ENCODE measurements at regions not wholly inside any gene's neighbourhood (a gene's known extent, or its start where the extent isn't known, plus 50 kb on each side); places are given as distances from the start of the nearest gene placed in this dataset.

GRCh38 chr7:109456116-109456515, 886.4 kb downstream of the DNAJB9 start:
- 69% methylated on average over 3 of the region's 3 CpGs for WGBS

More at GRCh38 chr7:109456116-109456515, 886.4 kb downstream of the DNAJB9 start:
- no peaks in the 10 kb centered on the region for H3K9me3 ChIP-seq (ENCODE audit: control insufficient read depth in 4 of 4, low read length in 3 of 4)
- no peak overlapping the region for H3K27ac ChIP-seq (ENCODE audit: low read depth in 1 of 2, low read length in 2 of 2)
- no peak for DNase-seq (ENCODE audit: low spot score)
- TF ChIP-seq MAX (IDR thresholded peaks at IDR 0.05) (no peak), EGR1 (IDR thresholded peaks at IDR 0.05; ENCODE audit: low read depth in 2 of 2) (no peak), SP1 (IDR thresholded peaks at IDR 0.05) (no peak), ATF3 (IDR thresholded peaks at IDR 0.05) (no peak), TAF1 (conservative IDR thresholded peaks at IDR 0.05) (no peak), RXRA (IDR thresholded peaks at IDR 0.05) (no peak), FOXA1 (IDR thresholded peaks at IDR 0.05) (no peak), HNF4G (IDR thresholded peaks at IDR 0.05) (no peak), REST (IDR thresholded peaks at IDR 0.05) (no peak), JUND (IDR thresholded peaks at IDR 0.05) (no peak), NR2F2 (IDR thresholded peaks at IDR 0.05) (no peak), RAD21 (IDR thresholded peaks at IDR 0.05) (no peak), GABPA (IDR thresholded peaks at IDR 0.05 in 1 of 2, conservative IDR thresholded peaks at IDR 0.05 in 1 of 2) (no peak), FOXA2 (IDR thresholded peaks at IDR 0.05) (no peak), CTCF (IDR thresholded peaks at IDR 0.05; ENCODE audit: low read depth, low read length, missing input control) (no peak), HNF4A (conservative IDR thresholded peaks at IDR 0.05) (no peak), ZBTB33 (IDR thresholded peaks at IDR 0.05) (no peak), YY1 (IDR thresholded peaks at IDR 0.05) (no peak)
- H3K27me3 ChIP-seq (ENCODE audit: control insufficient read depth in 4 of 4, insufficient read depth in 4 of 4, low read length in 3 of 4), result no peaks in the 10 kb centered on the region
- no peaks in the 10 kb centered on the region for H3K36me3 ChIP-seq (ENCODE audit: control insufficient read depth in 4 of 4, insufficient read depth in 3 of 4, low read depth in 1 of 4, low read length in 3 of 4)
- H3K4me1 ChIP-seq (ENCODE audit: control insufficient read depth in 4 of 4, insufficient read depth in 4 of 4, low read length in 3 of 4), result no peaks in the 10 kb centered on the region
- no peak overlapping the region for H3K4me3 ChIP-seq (ENCODE audit: low read depth in 1 of 3, low read length in 3 of 3)
- H3K9ac ChIP-seq (ENCODE audit: low read depth in 1 of 2, low read length in 2 of 2), result no peak overlapping the region

All from liver (tissue), 8 donors.